GM12865 (cell line): ENCODE measurements at regions not wholly inside any gene's neighbourhood (a gene's known extent, or its start where the extent isn't known, plus 50 kb on each side); places are given as distances from the start of the nearest gene placed in this dataset.
"Not testable (repeated sequence)": the region's sequence is repeated elsewhere in the genome, so short reads cannot be mapped to it uniquely, and the experiment has no call there.

Experiments
- DNase-seq: peaks from one replicate; pipeline ENCODE4 v3.0.0; 2010; ENCODE audit warnings: low read depth
- H3K4me3 ChIP-seq: 2 replicates; pipeline ENCODE4 v1.5.1; 2011; ENCODE audit warnings: mild to moderate bottlenecking, low read depth, low read length, control low read depth
- CTCF ChIP-seq: IDR thresholded peaks from 2 replicates; pipeline ENCODE4 v1.5.1; 2011; ENCODE audit warnings: low read length, control low read depth, low read depth, inconsistent platforms; ENCODE audit not compliant: insufficient read depth; ENCODE audit errors: missing control alignments

GRCh38 chr10:109809954-109810353 lies 113.4 kb downstream of the XPNPEP1 start:
- DNase-seq, H3K4me3 ChIP-seq: not testable (repeated sequence)

- H3K4me3 ChIP-seq, DNase-seq: not testable (repeated sequence)
Observed at GRCh38 chr10:109801191-109801590, 122.1 kb downstream of the XPNPEP1 start.

- H3K4me3 ChIP-seq, result no peak overlapping the region
- no peak for DNase-seq
- no peak for TF ChIP-seq CTCF
Observed at GRCh38 chr10:109790647-109791046, 132.7 kb downstream of the XPNPEP1 start.

- H3K4me3 ChIP-seq, result no peak overlapping the region
- no peak for TF ChIP-seq CTCF
- no peak for DNase-seq
Observed at GRCh38 chr10:109784236-109784635, 139.1 kb downstream of the XPNPEP1 start.

- TF ChIP-seq CTCF, result no peak
- H3K4me3 ChIP-seq, result no peak overlapping the region
- no peak for DNase-seq
Observed at GRCh38 chr10:109783286-109783685, 140.0 kb downstream of the XPNPEP1 start.

GRCh38 chr10:109780997-109781396 lies 142.3 kb downstream of the XPNPEP1 start:
- DNase-seq, result no peak
- H3K4me3 ChIP-seq, result no peak overlapping the region
- TF ChIP-seq CTCF, result no peak

GRCh38 chr10:109778993-109779392 lies 144.3 kb downstream of the XPNPEP1 start:
- no peak for TF ChIP-seq CTCF
- DNase-seq, result no peak
- no peak overlapping the region for H3K4me3 ChIP-seq

- TF ChIP-seq CTCF, result no peak
- DNase-seq, result no peak
- H3K4me3 ChIP-seq, result no peak overlapping the region
Observed at GRCh38 chr10:109774121-109774440, 149.2 kb downstream of the XPNPEP1 start.
